ENCODE measurements at regions not wholly inside any gene's neighbourhood (a gene's known extent, or its start where the extent isn't known, plus 50 kb on each side); places are given as distances from the start of the nearest gene placed in this dataset.
"Not testable (repeated sequence)": the region's sequence is repeated elsewhere in the genome, so short reads cannot be mapped to it uniquely, and the experiment has no call there.

GRCh38 chr13:44688652-44689051, 112.5 kb upstream of the TSC22D1 start:
- Histone ChIP-seq H3K79me2 (ENCODE audit: insufficient read depth, low read length) (no peaks in the 10 kb centered on the region), H3K9me3 (ENCODE audit: low read length) (no peaks in the 10 kb centered on the region), H3K9me2 (ENCODE audit: low read depth, low read length) (no peaks in the 10 kb centered on the region), H3K27me3 (ENCODE audit: insufficient read depth, low read length) (no peaks in the 10 kb centered on the region), H3K9ac (ENCODE audit: low read length) (no peak overlapping the region), H2AFZ (ENCODE audit: low read length) (no peak overlapping the region), H3K36me3 (ENCODE audit: insufficient read depth, low read length) (no peaks in the 10 kb centered on the region), H3F3A (ENCODE audit: insufficient read depth, low read length) (no peaks in the 10 kb centered on the region), H3K27ac (ENCODE audit: low read depth, low read length, poor library complexity, severe bottlenecking) (no peak overlapping the region), H3K4me2 (ENCODE audit: low read length) (no peak overlapping the region), H4K20me1 (ENCODE audit: insufficient read depth, low read length) (no peaks in the 10 kb centered on the region), H3K4me1 (ENCODE audit: insufficient read depth, low read length, severe bottlenecking) (no peaks in the 10 kb centered on the region), H3K4me3 (ENCODE audit: low read depth, low read length, poor library complexity, severe bottlenecking) (no peak overlapping the region)
- TF ChIP-seq CTCF (IDR thresholded peaks at IDR 0.05; ENCODE audit: low read length) (no peak), EZH2 (IDR thresholded peaks at IDR 0.05; ENCODE audit: borderline replicate concordance, low read length) (no peak)

GRCh38 chr13:44686531-44686934, 110.4 kb upstream of the TSC22D1 start:
- Histone ChIP-seq H4K20me1 (ENCODE audit: insufficient read depth, low read length) (no peaks in the 10 kb centered on the region), H3K36me3 (ENCODE audit: insufficient read depth, low read length) (no peaks in the 10 kb centered on the region), H3K27ac (ENCODE audit: low read depth, low read length, poor library complexity, severe bottlenecking) (no peak overlapping the region), H3K4me3 (ENCODE audit: low read depth, low read length, poor library complexity, severe bottlenecking) (no peak overlapping the region), H2AFZ (ENCODE audit: low read length) (no peak overlapping the region), H3K4me1 (ENCODE audit: insufficient read depth, low read length, severe bottlenecking) (no peaks in the 10 kb centered on the region), H3K9ac (ENCODE audit: low read length) (no peak overlapping the region), H3F3A (ENCODE audit: insufficient read depth, low read length) (no peaks in the 10 kb centered on the region), H3K79me2 (ENCODE audit: insufficient read depth, low read length) (no peaks in the 10 kb centered on the region), H3K4me2 (ENCODE audit: low read length) (no peak overlapping the region), H3K9me2 (ENCODE audit: low read depth, low read length) (no peaks in the 10 kb centered on the region), H3K27me3 (ENCODE audit: insufficient read depth, low read length) (no peaks in the 10 kb centered on the region), H3K9me3 (ENCODE audit: low read length) (no peaks in the 10 kb centered on the region)
- TF ChIP-seq EZH2 (IDR thresholded peaks at IDR 0.05; ENCODE audit: borderline replicate concordance, low read length), result no peak
- TF ChIP-seq CTCF (IDR thresholded peaks at IDR 0.05; ENCODE audit: low read length), result no peak

GRCh38 chr13:44685641-44686040, 109.5 kb upstream of the TSC22D1 start:
- no peak overlapping the region for H3K27ac ChIP-seq (ENCODE audit: low read depth, low read length, poor library complexity, severe bottlenecking)
- TF ChIP-seq CTCF (IDR thresholded peaks at IDR 0.05; ENCODE audit: low read length) (no peak), EZH2 (IDR thresholded peaks at IDR 0.05; ENCODE audit: borderline replicate concordance, low read length) (no peak)
- H3K9me3 ChIP-seq (ENCODE audit: low read length), result no peaks in the 10 kb centered on the region
- no peaks in the 10 kb centered on the region for H3K79me2 ChIP-seq (ENCODE audit: insufficient read depth, low read length)
- no peak overlapping the region for H3K9ac ChIP-seq (ENCODE audit: low read length)
- H3F3A ChIP-seq (ENCODE audit: insufficient read depth, low read length), result no peaks in the 10 kb centered on the region
- no peaks in the 10 kb centered on the region for H3K4me1 ChIP-seq (ENCODE audit: insufficient read depth, low read length, severe bottlenecking)
- H3K4me3 ChIP-seq (ENCODE audit: low read depth, low read length, poor library complexity, severe bottlenecking), result no peak overlapping the region
- no peak overlapping the region for H3K4me2 ChIP-seq (ENCODE audit: low read length)
- no peak overlapping the region for H2AFZ ChIP-seq (ENCODE audit: low read length)
- H4K20me1 ChIP-seq (ENCODE audit: insufficient read depth, low read length), result no peaks in the 10 kb centered on the region
- H3K36me3 ChIP-seq (ENCODE audit: insufficient read depth, low read length), result no peaks in the 10 kb centered on the region
- no peaks in the 10 kb centered on the region for H3K9me2 ChIP-seq (ENCODE audit: low read depth, low read length)
- H3K27me3 ChIP-seq (ENCODE audit: insufficient read depth, low read length), result no peaks in the 10 kb centered on the region

- not testable (repeated sequence) for H3K36me3 ChIP-seq (ENCODE audit: insufficient read depth, low read length); H3K27me3 ChIP-seq (ENCODE audit: insufficient read depth, low read length); H3F3A ChIP-seq (ENCODE audit: insufficient read depth, low read length); H2AFZ ChIP-seq (ENCODE audit: low read length); H3K27ac ChIP-seq (ENCODE audit: low read depth, low read length, poor library complexity, severe bottlenecking); H4K20me1 ChIP-seq (ENCODE audit: insufficient read depth, low read length); H3K9me2 ChIP-seq (ENCODE audit: low read depth, low read length); H3K79me2 ChIP-seq (ENCODE audit: insufficient read depth, low read length); H3K4me3 ChIP-seq (ENCODE audit: low read depth, low read length, poor library complexity, severe bottlenecking); H3K4me1 ChIP-seq (ENCODE audit: insufficient read depth, low read length, severe bottlenecking); H3K4me2 ChIP-seq (ENCODE audit: low read length); H3K9ac ChIP-seq (ENCODE audit: low read length); H3K9me3 ChIP-seq (ENCODE audit: low read length)
Observed at GRCh38 chr13:44682416-44682815, 106.3 kb upstream of the TSC22D1 start.

All from OCI-LY1 (cell line).